ENCODE measurements at regions not wholly inside any gene's neighbourhood (a gene's known extent, or its start where the extent isn't known, plus 50 kb on each side); places are given as distances from the start of the nearest gene placed in this dataset.

- Histone ChIP-seq H3F3A (replicated peaks; ENCODE audit: insufficient read depth) (no peaks in the 10 kb centered on the region), H4K20me1 (ENCODE audit: insufficient read depth) (no peaks in the 10 kb centered on the region), H3K9me2 (no peaks in the 10 kb centered on the region), H3K79me2 (ENCODE audit: insufficient read depth) (no peaks in the 10 kb centered on the region), H3K4me3 (ENCODE audit: low read depth in 2 of 2, low read length in 1 of 2) (no peak overlapping the region), H3K9ac (no peak overlapping the region), H3K36me3 (replicated peaks in 1 of 2; ENCODE audit: control insufficient read depth in 1 of 2, insufficient read depth in 2 of 2, low read length in 1 of 2) (no peaks in the 10 kb centered on the region), H2AFZ (ENCODE audit: low read depth) (no peak overlapping the region), H3K4me1 (ENCODE audit: control insufficient read depth in 1 of 2, insufficient read depth in 2 of 2, low read depth in 1 of 2, low read length in 1 of 2) (no peaks in the 10 kb centered on the region), H3K4me2 (no peak overlapping the region), H3K9me3 (no peaks in the 10 kb centered on the region), H3K27ac (ENCODE audit: low read depth in 2 of 2, low read length in 1 of 2) (no peak overlapping the region), H3K27me3 (ENCODE audit: insufficient read depth) (no peaks in the 10 kb centered on the region)
- no peak for DNase-seq
- 32% methylated on average over 5 of the region's 6 CpGs for WGBS (ENCODE audit: low lambda C conversion rate)
- ChIA-PET CTCF (interaction anchor here (0.6 to 1.2 kb wide), 2 partner anchors 136 to 957 kb away, joined by 3 read pairs; no protein-coding TSS in a partner anchor), POLR2A (no interaction called here)
- TF ChIP-seq SMC3 (IDR thresholded peaks at IDR 0.05; ENCODE audit: low read depth, low read length) (no peak), MAX (IDR thresholded peaks at IDR 0.05; ENCODE audit: low read depth) (no peak), MEF2A (IDR thresholded peaks at IDR 0.05; ENCODE audit: borderline replicate concordance, low read depth) (no peak), NRF1 (IDR thresholded peaks at IDR 0.05; ENCODE audit: low read depth, low read length) (no peak), POLR2AphosphoS5 (IDR thresholded peaks at IDR 0.05; ENCODE audit: low read depth, low read length) (no peak), MXI1 (IDR thresholded peaks at IDR 0.05; ENCODE audit: low read depth, low read length) (no peak), FOSL2 (IDR thresholded peaks at IDR 0.05; ENCODE audit: borderline replicate concordance, low read depth) (no peak), JUND (IDR thresholded peaks at IDR 0.05) (no peak), GATA2 (CRISPR knock-in tag; IDR thresholded peaks at IDR 0.05) (no peak), RCOR1 (IDR thresholded peaks at IDR 0.05; ENCODE audit: low read length) (no peak), FOXJ3 (CRISPR knock-in tag; IDR thresholded peaks at IDR 0.05) (no peak), IRF3 (IDR thresholded peaks at IDR 0.05; ENCODE audit: low read depth, low read length) (no peak), GABPA (IDR thresholded peaks at IDR 0.05; ENCODE audit: low read depth) (no peak), TAF1 (IDR thresholded peaks at IDR 0.05; ENCODE audit: borderline replicate concordance, low read depth, low read length) (no peak), SIN3A (IDR thresholded peaks at IDR 0.05; ENCODE audit: borderline replicate concordance, low read depth, low read length) (no peak)
- TF ChIP-seq, protein P1, sequence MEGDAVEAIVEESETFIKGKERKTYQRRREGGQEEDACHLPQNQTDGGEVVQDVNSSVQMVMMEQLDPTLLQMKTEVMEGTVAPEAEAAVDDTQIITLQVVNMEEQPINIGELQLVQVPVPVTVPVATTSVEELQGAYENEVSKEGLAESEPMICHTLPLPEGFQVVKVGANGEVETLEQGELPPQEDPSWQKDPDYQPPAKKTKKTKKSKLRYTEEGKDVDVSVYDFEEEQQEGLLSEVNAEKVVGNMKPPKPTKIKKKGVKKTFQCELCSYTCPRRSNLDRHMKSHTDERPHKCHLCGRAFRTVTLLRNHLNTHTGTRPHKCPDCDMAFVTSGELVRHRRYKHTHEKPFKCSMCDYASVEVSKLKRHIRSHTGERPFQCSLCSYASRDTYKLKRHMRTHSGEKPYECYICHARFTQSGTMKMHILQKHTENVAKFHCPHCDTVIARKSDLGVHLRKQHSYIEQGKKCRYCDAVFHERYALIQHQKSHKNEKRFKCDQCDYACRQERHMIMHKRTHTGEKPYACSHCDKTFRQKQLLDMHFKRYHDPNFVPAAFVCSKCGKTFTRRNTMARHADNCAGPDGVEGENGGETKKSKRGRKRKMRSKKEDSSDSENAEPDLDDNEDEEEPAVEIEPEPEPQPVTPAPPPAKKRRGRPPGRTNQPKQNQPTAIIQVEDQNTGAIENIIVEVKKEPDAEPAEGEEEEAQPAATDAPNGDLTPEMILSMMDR (IDR thresholded peaks at IDR 0.05) = no peak
Measured at GRCh38 chr10:129090165-129090564, 376.9 kb upstream of the MGMT start.
